HCT116 (cell line): ENCODE measurements at regions not wholly inside any gene's neighbourhood (a gene's known extent, or its start where the extent isn't known, plus 50 kb on each side); places are given as distances from the start of the nearest gene placed in this dataset.

Experiments used
- ATAC-seq: fragments of 200-7000 bp; cut with Tn5 transposase; 2 replicates; pipeline ENCODE4 v1.9.1; 2020; ENCODE audit warnings: mild to moderate bottlenecking, moderate library complexity
- BruUV-seq: library from RNA; stranded (reverse); fragments of 400-500 nt; replicated peaks from 2 replicates; lab custom pipeline; 2021; lab: Mats Ljungman, UMichigan
- CTCF ChIA-PET: fragments of 300-600 bp; sonication (Branson Sonifier 250); formaldehyde crosslinking; loops from one replicate; lab custom pipeline; 2021; ENCODE audit warnings: antibody characterized with exemption; lab: Charles Lee
- POLR2A ChIA-PET: fragments of 300-600, 350-600 bp; sonication (Branson Sonifier 250); formaldehyde crosslinking; loops from one replicate; lab custom pipeline; 2021; ENCODE audit warnings: antibody characterized with exemption; lab: Charles Lee
- RAD21 ChIA-PET, 2 experiments: fragments of 300-600 bp; sonication (Branson Sonifier 250); formaldehyde crosslinking; loops; one replicate each; lab custom pipeline; 2023; ENCODE audit warnings: low total read pairs in 2 of 2; ENCODE audit not compliant: uncharacterized antibody in 2 of 2, unreplicated experiment in 2 of 2, low non-redundant PET in 1 of 2; lab: Charles Lee
- DNase-seq: peaks from one replicate; pipeline ENCODE4 v3.0.0-alpha.2; 2010; ENCODE audit warnings: low read depth, low spot score
- H2AFZ ChIP-seq: fragments of 200-600 bp; shearing (Covaris generic), sonication (generic); 2 replicates; pipeline ENCODE4 v1.6.1; 2017; ENCODE audit warnings: low read depth, mixed run types, mixed read lengths, antibody characterized with exemption, low read length; ENCODE audit not compliant: poor library complexity, severe bottlenecking
- H3K27ac ChIP-seq: 2 replicates; pipeline ENCODE4 v1.5.1; 2012; ENCODE audit warnings: low read depth, low read length
- H3K27me3 ChIP-seq: fragments of 200-600 bp; sonication (generic); 2 replicates; pipeline ENCODE4 v1.6.1; 2016; ENCODE audit warnings: mixed run types, low read length, mixed read lengths; ENCODE audit not compliant: insufficient read depth
- H3K36me3 ChIP-seq, 2 experiments: fragments of 200-500 bp in 1 of 2; fragments of 200-600 bp in 1 of 2; sonication (Bioruptor generic) in 1 of 2; sonication (generic) in 1 of 2; 2 replicates each; pipeline versions ENCODE4 v1.5.1 to v1.6.1; 2014 to 2016; ENCODE audit warnings: low read length in 2 of 2, inconsistent platforms in 1 of 2, mixed read lengths in 1 of 2, mixed run types in 1 of 2; ENCODE audit not compliant: insufficient read depth in 2 of 2, control insufficient read depth in 1 of 2
- H3K4me1 ChIP-seq, 2 experiments: fragments of 200-600 bp in 1 of 2; sonication (generic) in 1 of 2; 2 replicates each; pipeline versions ENCODE4 v1.5.1 to v1.6.1; 2012 to 2017; ENCODE audit warnings: low read length in 2 of 2, inconsistent platforms in 1 of 2, mild to moderate bottlenecking in 1 of 2, mixed read lengths in 1 of 2, mixed run types in 1 of 2, moderate library complexity in 1 of 2; ENCODE audit not compliant: insufficient read depth in 2 of 2, control insufficient read depth in 1 of 2
- H3K4me2 ChIP-seq: fragments of 200-600 bp; sonication (generic); 2 replicates; pipeline ENCODE4 v1.6.1; 2017; ENCODE audit warnings: mixed run types, low read length, mixed read lengths
- H3K4me3 ChIP-seq, 2 experiments: fragments of 200-600 bp in 1 of 2; sonication (generic) in 1 of 2; replicated peaks in 1 of 2; 2 replicates each; pipeline ENCODE4 v1.5.1; 2011 to 2016; ENCODE audit warnings: low read length in 2 of 2, control low read depth in 1 of 2, low read depth in 1 of 2, mild to moderate bottlenecking in 1 of 2, mixed read lengths in 1 of 2, mixed run types in 1 of 2
- H3K79me2 ChIP-seq: fragments of 200-600 bp; sonication (generic); 2 replicates; pipeline ENCODE4 v1.6.1; 2017; ENCODE audit warnings: mild to moderate bottlenecking, mixed run types, low read length, moderate library complexity, mixed read lengths; ENCODE audit not compliant: insufficient read depth
- H3K9ac ChIP-seq: fragments of 200-600 bp; sonication (generic); 2 replicates; pipeline ENCODE4 v1.6.1; 2016; ENCODE audit warnings: low read length, mixed read lengths
- H3K9me2 ChIP-seq: fragments of 200-600 bp; sonication (generic), shearing (Covaris generic); 2 replicates; pipeline ENCODE4 v1.6.1; 2017; ENCODE audit warnings: mixed run types, mild to moderate bottlenecking, moderate library complexity; ENCODE audit not compliant: insufficient read depth
- H3K9me3 ChIP-seq, 2 experiments: fragments of 200-500 bp in 1 of 2; fragments of 200-600 bp in 1 of 2; sonication (Bioruptor generic) in 1 of 2; sonication (generic) in 1 of 2; 2 replicates each; pipeline ENCODE4 v1.6.1; 2014 to 2017; ENCODE audit warnings: low read length in 2 of 2, mixed read lengths in 2 of 2, inconsistent platforms in 1 of 2, low read depth in 1 of 2, mild to moderate bottlenecking in 1 of 2, mixed run types in 1 of 2, moderate library complexity in 1 of 2; ENCODE audit not compliant: control insufficient read depth in 1 of 2, insufficient read depth in 1 of 2
- H4K20me1 ChIP-seq: fragments of 200-600 bp; sonication (generic), shearing (Covaris generic); 2 replicates; pipeline ENCODE4 v1.6.1; 2017; ENCODE audit warnings: mixed run types, mild to moderate bottlenecking, moderate library complexity; ENCODE audit not compliant: insufficient read depth
- ATF3 ChIP-seq: IDR thresholded peaks from 2 replicates; pipeline ENCODE4 v1.6.1; 2012
- CBX3 ChIP-seq: IDR thresholded peaks from 2 replicates; pipeline ENCODE4 v1.6.1; 2012; ENCODE audit warnings: low read depth
- CEBPB ChIP-seq: IDR thresholded peaks from 2 replicates; pipeline ENCODE4 v1.6.1; 2012; ENCODE audit warnings: low read depth
- CTCF ChIP-seq, 3 experiments: fragments of 200-600 bp in 1 of 3; sonication (generic) in 1 of 3; IDR thresholded peaks in 2 of 3; conservative IDR thresholded peaks in 1 of 3; 2 replicates each; pipeline ENCODE4 v1.5.1; 2012 to 2017; ENCODE audit warnings: low read depth in 2 of 3, low read length in 2 of 3, antibody characterized with exemption in 1 of 3, borderline replicate concordance in 1 of 3, control low read depth in 1 of 3, mild to moderate bottlenecking in 1 of 3, mixed read lengths in 1 of 3, mixed run types in 1 of 3, moderate library complexity in 1 of 3; ENCODE audit not compliant: insufficient read depth in 1 of 3
- EGR1 ChIP-seq: IDR thresholded peaks from 2 replicates; pipeline ENCODE4 v1.6.1; 2012; ENCODE audit warnings: low read depth
- ELF1 ChIP-seq: IDR thresholded peaks from 2 replicates; pipeline ENCODE4 v1.6.1; 2012; ENCODE audit warnings: low read depth, borderline replicate concordance
- EZH2phosphoT487 ChIP-seq: fragments of 200-600 bp; IDR thresholded peaks from 2 replicates; pipeline ENCODE4 v1.6.1; 2018; ENCODE audit warnings: antibody characterized with exemption, borderline replicate concordance
- FOSL1 ChIP-seq: IDR thresholded peaks from 2 replicates; pipeline ENCODE4 v1.6.1; 2012; ENCODE audit warnings: low read depth
- JUND ChIP-seq: IDR thresholded peaks from 2 replicates; pipeline ENCODE4 v1.6.1; 2012
- MAX ChIP-seq: IDR thresholded peaks from 2 replicates; pipeline ENCODE4 v1.6.1; 2012
- RAD21 ChIP-seq: IDR thresholded peaks from 2 replicates; pipeline ENCODE4 v1.6.1; 2012; ENCODE audit warnings: low read depth, mild to moderate bottlenecking
- REST ChIP-seq: IDR thresholded peaks from 2 replicates; pipeline ENCODE4 v1.6.1; 2012; ENCODE audit warnings: low read depth
- SIN3A ChIP-seq: IDR thresholded peaks from 2 replicates; pipeline ENCODE4 v1.6.1; 2012; ENCODE audit warnings: low read depth
- SP1 ChIP-seq: IDR thresholded peaks from 2 replicates; pipeline ENCODE4 v1.6.1; 2012; ENCODE audit warnings: low read depth
- TCF7L2 ChIP-seq: IDR thresholded peaks from 2 replicates; pipeline ENCODE4 v1.7.0; 2011; ENCODE audit warnings: borderline replicate concordance, inconsistent platforms; ENCODE audit not compliant: insufficient read depth, insufficient read length; ENCODE audit errors: extremely low read depth
- YY1 ChIP-seq: IDR thresholded peaks from 2 replicates; pipeline ENCODE4 v1.6.1; 2011; ENCODE audit warnings: low read length, low read depth, moderate library complexity, mild to moderate bottlenecking; ENCODE audit not compliant: insufficient replicate concordance; ENCODE audit errors: extremely low read depth
- ZBTB33 ChIP-seq: IDR thresholded peaks from 2 replicates; pipeline ENCODE4 v1.6.1; 2011; ENCODE audit warnings: mild to moderate bottlenecking, low read length, moderate library complexity; ENCODE audit not compliant: insufficient replicate concordance; ENCODE audit errors: extremely low read depth
- ZFX ChIP-seq: fragments of 450-650 bp; IDR thresholded peaks from 2 replicates; pipeline ENCODE4 v1.6.1; 2017
- ZNF274 ChIP-seq: fragments of 200-500 bp; sonication (Bioruptor generic); IDR thresholded peaks from 2 replicates; pipeline ENCODE4 v1.6.1; 2014; ENCODE audit warnings: mild to moderate bottlenecking, low read depth, low read length, inconsistent platforms
- intact Hi-C: fragments of 100-400 bp; cut with micrococcal nuclease; formaldehyde crosslinking; loops from 2 replicates; pipeline ENCODE4 v1.10.0; 2022

- intact Hi-C loops, result no loop called here
- RAD21 ChIA-PET, result no interaction called here
- DNase-seq, result no peak
These were observed 150.4 kb upstream of the GGTLC1 start for GRCh38 chr20:24138951-24139350.

More at GRCh38 chr20:24138951-24139350, 150.4 kb upstream of the GGTLC1 start:
- peaks cover 0 to 5% of the 10 kb centered on the region in 2 experiments; a peak in 2 of 4 replicates for H3K9me3 ChIP-seq
- no peak overlapping the region for H3K27ac ChIP-seq
- H3K4me1 ChIP-seq, result no peaks in the 10 kb centered on the region
- TF ChIP-seq EGR1 (no peak), MAX (no peak), EZH2phosphoT487 (no peak), CTCF (IDR thresholded peaks at IDR 0.05 in 2 of 3, conservative IDR thresholded peaks at IDR 0.05 in 1 of 3; ENCODE audit: borderline replicate concordance in 1 of 3, insufficient read depth in 1 of 3, low read depth in 2 of 3, low read length in 2 of 3) (no peak), YY1 (no peak), SIN3A (no peak), ZFX (no peak), RAD21 (no peak), ZBTB33 (no peak), ATF3 (no peak), TCF7L2 (no peak), REST (no peak), SP1 (no peak), ZNF274 (no peak), CEBPB (no peak), JUND (no peak), ELF1 (no peak), CBX3 (no peak), FOSL1 (no peak)
- H3K4me3 ChIP-seq, result no peak overlapping the region
- no peaks in the 10 kb centered on the region for H3K79me2 ChIP-seq
- no peak for ATAC-seq
- no peaks in the 10 kb centered on the region for H4K20me1 ChIP-seq
- ChIA-PET POLR2A (no interaction called here), CTCF (no interaction called here)
- BruUV-seq, result no TSS peak
- H3K4me2 ChIP-seq, result no peak overlapping the region
- no peak overlapping the region for H3K9ac ChIP-seq
- no peaks in the 10 kb centered on the region for H3K36me3 ChIP-seq
- no peaks in the 10 kb centered on the region for H3K9me2 ChIP-seq
- H3K27me3 ChIP-seq, result no peaks in the 10 kb centered on the region; the same call in 1 of the 2 replicates
- H2AFZ ChIP-seq, result no peak overlapping the region
